Thyroid gland (tissue), 4 donors: ENCODE measurements at regions not wholly inside any gene's neighbourhood (a gene's known extent, or its start where the extent isn't known, plus 50 kb on each side); places are given as distances from the start of the nearest gene placed in this dataset.

Source experiments
- CTCF ChIP-seq, 6 experiments: fragments of 200-600 bp in 3 of 6; fragments of 450-650 bp in 3 of 6; sonication (generic) in 3 of 6; IDR thresholded peaks; one replicate each; pipeline ENCODE4 v1.5.1; 2016 to 2019; ENCODE audit warnings: antibody characterized with exemption in 6 of 6, mild to moderate bottlenecking in 2 of 6, inconsistent platforms in 1 of 6, moderate library complexity in 1 of 6
- POLR2A ChIP-seq, 2 donors: fragments of 450-650 bp; IDR thresholded peaks; one replicate each; pipeline ENCODE4 v1.6.1; 2017; ENCODE audit warnings: antibody characterized with exemption in 2 of 2, mild to moderate bottlenecking in 2 of 2, moderate library complexity in 1 of 2

- TF ChIP-seq CTCF (IDR thresholded peaks at IDR 0.05) (no peak), POLR2A (IDR thresholded peaks at IDR 0.05) (no peak)
Measured at GRCh38 chr2:173602153-173602795, 247.6 kb downstream of the CDCA7 start.
